LNCaP clone FGC (cell line): ENCODE measurements at regions not wholly inside any gene's neighbourhood (a gene's known extent, or its start where the extent isn't known, plus 50 kb on each side); places are given as distances from the start of the nearest gene placed in this dataset.

Source experiments
- DNase-seq: peaks from one replicate; pipeline ENCODE4 v3.0.0-alpha.2; 2011; ENCODE audit warnings: low read depth
- H3K4me3 ChIP-seq: 2 replicates; pipeline ENCODE4 v1.5.1; 2011; ENCODE audit warnings: mild to moderate bottlenecking, low read depth, low read length, control low read depth
- CTCF ChIP-seq: IDR thresholded peaks from 2 replicates; pipeline ENCODE4 v1.5.1; 2012; ENCODE audit warnings: mild to moderate bottlenecking; ENCODE audit not compliant: control insufficient read depth, insufficient read depth; ENCODE audit errors: extremely low read depth

- no peak for DNase-seq
- H3K4me3 ChIP-seq: no peak overlapping the region
- no peak for TF ChIP-seq CTCF
Observed at GRCh38 chr19:30743011-30743410, 370.8 kb downstream of the ZNF536 start.

GRCh38 chr19:30742406-30742938 is 370.3 kb downstream of the ZNF536 start:
- TF ChIP-seq CTCF: no peak
- no peak for DNase-seq

GRCh38 chr19:30741566-30741965 is 369.4 kb downstream of the ZNF536 start:
- no peak overlapping the region for H3K4me3 ChIP-seq
- DNase-seq: no peak
- no peak for TF ChIP-seq CTCF

More at GRCh38 chr19:30742406-30742938, 370.3 kb downstream of the ZNF536 start:
- no peak overlapping the region for H3K4me3 ChIP-seq

- TF ChIP-seq CTCF: no peak
- DNase-seq: no peak
- no peak overlapping the region for H3K4me3 ChIP-seq
Observed at GRCh38 chr19:30739394-30739793, 367.2 kb downstream of the ZNF536 start.

- H3K4me3 ChIP-seq: no peak overlapping the region
- no peak for DNase-seq
- TF ChIP-seq CTCF: no peak
Observed at GRCh38 chr19:30738047-30738446, 365.9 kb downstream of the ZNF536 start.

GRCh38 chr19:30734669-30735068 is 362.5 kb downstream of the ZNF536 start:
- no peak for DNase-seq
- TF ChIP-seq CTCF: no peak
- H3K4me3 ChIP-seq: no peak overlapping the region

- DNase-seq: no peak
- TF ChIP-seq CTCF: no peak
- no peak overlapping the region for H3K4me3 ChIP-seq
Observed at GRCh38 chr19:30733826-30734550, 361.8 kb downstream of the ZNF536 start.
